GM21529 (cell line): ENCODE measurements at regions not wholly inside any gene's neighbourhood (a gene's known extent, or its start where the extent isn't known, plus 50 kb on each side); places are given as distances from the start of the nearest gene placed in this dataset.
"Not testable (repeated sequence)": the region's sequence is repeated elsewhere in the genome, so short reads cannot be mapped to it uniquely, and the experiment has no call there.

Source experiments
- ATAC-seq: cut with Tn5 transposase; IDR thresholded peaks from one replicate; pipeline ENCODE4 v1.9.1; 2021; ENCODE audit not compliant: unreplicated experiment

GRCh38 chr9:75657015-75657414, 233.5 kb upstream of the PCSK5 start:
- no peak for ATAC-seq

- ATAC-seq = no peak
These were observed 232.1 kb upstream of the PCSK5 start for GRCh38 chr9:75658301-75658905.

GRCh38 chr9:75664597-75664996, 225.9 kb upstream of the PCSK5 start:
- ATAC-seq = no peak

GRCh38 chr9:75666856-75667554, 223.5 kb upstream of the PCSK5 start:
- no peak for ATAC-seq

GRCh38 chr9:75669721-75670120, 220.8 kb upstream of the PCSK5 start:
- no peak for ATAC-seq

- no peak for ATAC-seq
These were observed 219.1 kb upstream of the PCSK5 start for GRCh38 chr9:75671354-75671753.

DNA sequence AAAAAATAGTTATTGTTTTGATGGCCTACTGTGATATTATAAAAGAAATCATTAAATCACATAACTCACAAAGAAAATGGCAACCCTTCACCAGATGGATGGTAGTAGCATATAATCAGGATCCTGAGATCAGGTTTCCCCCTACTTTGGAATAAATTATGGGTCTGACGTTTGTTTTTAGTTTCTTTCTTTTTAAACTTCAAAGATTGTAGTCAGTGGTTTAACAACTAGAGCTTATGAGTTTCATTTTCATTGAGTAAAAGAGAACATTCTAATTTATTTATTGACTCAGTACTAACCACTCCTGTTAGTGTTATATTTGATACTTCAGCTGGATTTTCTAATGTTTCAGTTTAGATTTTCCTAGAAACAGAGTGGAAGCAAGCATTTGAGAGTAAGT, 218.0 kb upstream of the PCSK5 start:
- ATAC-seq = no peak

DNA sequence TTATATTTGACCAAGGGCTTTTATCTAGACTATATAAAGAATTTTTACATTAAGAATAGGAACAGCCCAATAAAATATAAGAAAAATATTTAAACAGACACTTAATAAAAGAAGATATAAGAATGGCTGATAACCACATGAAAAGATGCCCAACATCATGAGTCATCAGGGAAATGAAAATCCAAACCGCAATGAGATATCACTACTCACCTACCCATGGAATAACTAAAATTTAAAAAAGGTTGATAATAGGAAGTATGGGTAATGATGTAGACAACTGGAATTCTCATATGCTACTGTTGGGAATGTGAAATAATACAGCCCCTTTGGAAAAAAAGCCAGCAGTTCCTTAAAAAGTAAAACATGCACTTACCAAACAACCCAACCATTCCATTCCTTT, 206.9 kb upstream of the PCSK5 start:
- ATAC-seq = no peak

DNA sequence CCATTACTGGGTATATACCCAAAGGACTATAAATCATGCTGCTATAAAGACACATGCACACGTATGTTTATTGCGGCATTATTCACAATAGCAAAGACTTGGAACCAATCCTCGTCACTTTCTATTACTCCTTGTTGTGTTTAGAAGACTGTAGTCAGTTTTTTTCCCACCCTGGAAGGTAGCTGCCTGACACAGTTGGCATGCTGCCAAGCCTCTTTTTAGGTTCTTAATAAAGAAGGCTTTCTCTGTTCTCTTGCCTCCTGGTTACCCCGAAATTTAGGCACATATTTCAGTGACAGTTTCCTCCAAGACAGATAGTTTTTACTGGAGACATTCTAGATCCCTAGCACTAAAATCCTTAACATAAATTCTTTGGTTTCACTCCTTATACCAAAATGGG, 205.4 kb upstream of the PCSK5 start:
- no peak for ATAC-seq

DNA sequence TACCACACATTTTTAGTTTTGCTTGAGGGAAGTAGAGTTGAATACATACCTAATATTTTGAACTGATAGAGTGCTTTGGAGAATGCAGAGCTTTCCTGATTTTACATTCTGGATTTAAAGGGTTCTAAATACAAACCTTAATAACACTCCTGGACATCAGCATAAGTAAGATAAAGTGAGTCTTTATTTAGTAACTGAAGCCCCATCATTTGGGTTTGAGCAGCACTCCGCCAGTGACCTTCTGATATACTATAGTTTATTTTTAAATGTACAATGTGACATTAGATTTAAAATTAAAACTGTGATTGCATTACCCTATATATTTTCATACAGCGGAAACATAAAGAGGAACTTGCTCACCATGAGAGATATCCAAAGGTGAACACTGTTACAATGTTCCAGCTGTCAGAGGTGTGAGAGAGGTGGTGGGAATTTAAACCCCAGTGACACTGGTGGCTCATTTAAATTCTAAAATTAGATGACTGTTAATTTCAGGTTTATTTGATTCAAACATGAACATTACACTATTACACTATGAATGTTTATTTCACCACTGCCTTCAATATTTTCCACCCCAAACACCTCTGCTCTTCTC, 203.0 kb upstream of the PCSK5 start:
- no peak for ATAC-seq

DNA sequence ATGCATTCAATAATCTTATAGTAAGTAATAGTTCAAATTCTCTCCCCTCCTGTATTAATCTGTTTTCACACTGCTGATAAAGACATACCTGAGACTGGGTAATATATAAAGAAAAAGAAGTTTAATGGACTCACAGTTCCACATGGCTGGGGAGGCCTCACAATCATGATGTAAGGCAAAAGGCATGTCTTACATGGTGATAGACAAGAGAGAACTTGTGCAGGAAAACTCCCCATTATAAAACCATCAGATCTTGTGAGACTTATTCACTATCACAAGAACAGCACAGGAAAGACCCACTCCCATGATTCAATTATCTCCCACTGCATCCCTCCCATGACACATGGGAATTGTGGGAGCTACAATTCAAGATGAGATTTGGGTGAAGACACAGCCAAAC, 199.9 kb upstream of the PCSK5 start:
- not testable (repeated sequence) for ATAC-seq

- no peak for ATAC-seq
These were observed 199.1 kb upstream of the PCSK5 start for GRCh38 chr9:75691408-75691807.

DNA sequence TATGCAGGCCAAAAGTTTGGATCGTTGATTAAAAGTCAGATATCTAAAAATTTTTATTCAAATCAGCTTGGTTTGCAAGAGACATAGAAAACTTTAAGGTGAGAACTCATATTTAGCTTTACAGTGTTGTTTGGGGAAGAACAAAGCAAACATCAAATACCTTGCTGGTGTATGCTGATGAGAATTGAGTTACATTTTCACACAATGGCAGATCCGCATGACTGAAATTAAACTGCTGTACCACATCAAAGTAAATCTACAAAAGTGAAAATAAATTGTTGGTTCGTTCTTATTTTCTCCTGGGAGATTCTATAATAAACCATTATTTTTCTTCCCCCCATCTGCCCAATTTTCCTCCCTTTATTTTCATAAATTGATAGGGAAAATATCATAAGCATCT, 198.2 kb upstream of the PCSK5 start:
- ATAC-seq = no peak

GRCh38 chr9:75695921-75696320, 194.6 kb upstream of the PCSK5 start:
- no peak for ATAC-seq

GRCh38 chr9:75699017-75699416, 191.5 kb upstream of the PCSK5 start:
- ATAC-seq = no peak

- no peak for ATAC-seq
These were observed 190.7 kb upstream of the PCSK5 start for GRCh38 chr9:75699625-75700251.

- ATAC-seq = no peak
These were observed 190.2 kb upstream of the PCSK5 start for GRCh38 chr9:75700252-75700640.

- ATAC-seq = no peak
These were observed 183.3 kb upstream of the PCSK5 start for GRCh38 chr9:75707191-75707590.

DNA sequence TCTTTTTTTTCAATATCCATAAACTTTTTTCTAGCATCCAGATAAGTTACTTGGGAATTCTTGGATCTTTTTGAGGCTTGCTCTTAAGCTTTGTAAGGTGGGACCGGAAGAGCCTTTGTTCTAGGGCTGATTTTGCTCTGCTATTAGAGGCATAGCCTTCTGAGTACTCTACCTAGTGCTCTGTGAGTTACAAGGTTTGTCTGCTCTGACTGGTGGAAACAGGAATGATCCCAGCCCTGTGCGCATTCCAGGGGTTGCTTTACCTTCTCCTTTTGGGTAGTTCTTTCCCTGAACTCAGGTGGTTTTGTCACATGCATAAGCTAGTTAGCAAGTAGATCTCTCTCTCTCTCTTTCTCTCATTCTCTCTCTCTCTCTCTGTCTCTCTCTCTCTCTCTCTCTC, 180.8 kb upstream of the PCSK5 start:
- ATAC-seq = no peak

- no peak for ATAC-seq
These were observed 177.8 kb upstream of the PCSK5 start for GRCh38 chr9:75712700-75713099.

DNA sequence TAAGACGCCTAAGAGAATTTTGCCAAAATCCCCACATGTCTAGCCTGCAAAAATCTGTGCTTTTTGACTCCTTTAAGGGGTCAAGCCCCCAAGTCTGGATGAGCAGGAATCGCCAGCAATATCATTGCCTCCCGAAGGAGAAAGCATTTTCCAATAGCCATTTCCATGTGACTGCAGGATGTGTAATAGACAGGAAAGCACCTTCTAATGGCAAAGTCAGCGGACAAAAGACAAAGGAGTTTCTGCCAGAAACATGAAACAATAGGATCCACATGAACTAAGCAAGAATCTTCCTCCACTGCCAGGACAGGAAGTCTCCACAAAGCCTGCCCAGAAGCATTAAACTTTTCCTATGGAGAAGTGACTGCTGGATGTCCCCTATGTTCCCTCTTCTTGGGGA, 177.1 kb upstream of the PCSK5 start:
- no peak for ATAC-seq

GRCh38 chr9:75715360-75715759, 175.1 kb upstream of the PCSK5 start:
- ATAC-seq = no peak
